Cardiac fibroblast (primary cell): ENCODE measurements at regions not wholly inside any gene's neighbourhood (a gene's known extent, or its start where the extent isn't known, plus 50 kb on each side); places are given as distances from the start of the nearest gene placed in this dataset.
A peak's percentile ranks its signal among the peaks of the same experiment; 100 is the strongest.

Experiments
- DNase-seq, 2 donors: peaks; one replicate each; pipeline versions ENCODE4 v3.0.0 to v3.0.0-alpha.2; 2010; ENCODE audit warnings: low read depth in 2 of 2
- H3K4me3 ChIP-seq, 2 donors: replicated peaks in 1 of 2; 1 replicate in 1 of 2; 2 replicates in 1 of 2; pipeline ENCODE4 v1.5.1; 2011; ENCODE audit warnings: low read depth in 2 of 2, low read length in 2 of 2, mild to moderate bottlenecking in 2 of 2, moderate library complexity in 1 of 2
- TF ChIP-seq, protein P1 (sequence below): IDR thresholded peaks from one replicate; pipeline ENCODE4 v1.5.1; 2011; ENCODE audit warnings: low read depth, mild to moderate bottlenecking, low read length, inconsistent platforms

DNA sequence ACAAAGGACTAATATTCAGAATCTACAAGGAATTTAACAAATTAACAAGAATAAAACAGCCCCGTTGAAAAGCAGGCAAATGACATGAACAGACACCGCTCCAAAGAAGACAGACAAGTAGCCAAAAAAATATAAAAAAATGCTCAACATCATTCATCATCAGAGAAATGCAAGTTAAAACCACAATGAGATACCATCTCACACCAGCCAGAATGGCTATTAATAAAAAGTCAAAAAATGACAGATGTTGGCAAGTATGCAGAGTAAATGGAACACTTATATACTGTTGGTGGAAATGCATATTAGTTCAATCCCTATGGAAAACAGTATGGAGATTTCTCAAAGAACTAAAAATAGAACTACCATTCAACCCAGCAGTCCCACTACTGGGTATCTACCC lies 302.7 kb upstream of the RGMB start:
- TF ChIP-seq, protein P1, sequence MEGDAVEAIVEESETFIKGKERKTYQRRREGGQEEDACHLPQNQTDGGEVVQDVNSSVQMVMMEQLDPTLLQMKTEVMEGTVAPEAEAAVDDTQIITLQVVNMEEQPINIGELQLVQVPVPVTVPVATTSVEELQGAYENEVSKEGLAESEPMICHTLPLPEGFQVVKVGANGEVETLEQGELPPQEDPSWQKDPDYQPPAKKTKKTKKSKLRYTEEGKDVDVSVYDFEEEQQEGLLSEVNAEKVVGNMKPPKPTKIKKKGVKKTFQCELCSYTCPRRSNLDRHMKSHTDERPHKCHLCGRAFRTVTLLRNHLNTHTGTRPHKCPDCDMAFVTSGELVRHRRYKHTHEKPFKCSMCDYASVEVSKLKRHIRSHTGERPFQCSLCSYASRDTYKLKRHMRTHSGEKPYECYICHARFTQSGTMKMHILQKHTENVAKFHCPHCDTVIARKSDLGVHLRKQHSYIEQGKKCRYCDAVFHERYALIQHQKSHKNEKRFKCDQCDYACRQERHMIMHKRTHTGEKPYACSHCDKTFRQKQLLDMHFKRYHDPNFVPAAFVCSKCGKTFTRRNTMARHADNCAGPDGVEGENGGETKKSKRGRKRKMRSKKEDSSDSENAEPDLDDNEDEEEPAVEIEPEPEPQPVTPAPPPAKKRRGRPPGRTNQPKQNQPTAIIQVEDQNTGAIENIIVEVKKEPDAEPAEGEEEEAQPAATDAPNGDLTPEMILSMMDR = no peak
- DNase-seq = no peak
- H3K4me3 ChIP-seq = no peak overlapping the region

DNA sequence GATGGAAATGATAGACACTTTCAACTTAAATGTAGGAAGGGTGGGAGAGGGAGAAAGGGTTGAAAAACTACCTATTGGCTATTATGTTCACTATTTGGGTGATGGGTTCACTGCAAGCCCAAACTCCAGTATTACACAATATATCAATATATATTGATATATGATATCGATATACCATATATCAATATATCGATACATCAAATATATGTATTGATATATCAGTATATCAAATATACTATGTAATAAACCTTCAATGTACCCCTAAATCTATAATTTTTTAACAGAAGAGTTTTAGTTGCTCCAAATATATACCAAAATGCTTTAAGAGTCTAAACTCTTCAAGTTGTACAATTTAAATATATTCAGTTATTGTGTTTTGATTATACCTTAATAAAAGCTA lies 302.0 kb upstream of the RGMB start:
- TF ChIP-seq, protein P1 = no peak
- H3K4me3 ChIP-seq = no peak overlapping the region
- no peak for DNase-seq

DNA sequence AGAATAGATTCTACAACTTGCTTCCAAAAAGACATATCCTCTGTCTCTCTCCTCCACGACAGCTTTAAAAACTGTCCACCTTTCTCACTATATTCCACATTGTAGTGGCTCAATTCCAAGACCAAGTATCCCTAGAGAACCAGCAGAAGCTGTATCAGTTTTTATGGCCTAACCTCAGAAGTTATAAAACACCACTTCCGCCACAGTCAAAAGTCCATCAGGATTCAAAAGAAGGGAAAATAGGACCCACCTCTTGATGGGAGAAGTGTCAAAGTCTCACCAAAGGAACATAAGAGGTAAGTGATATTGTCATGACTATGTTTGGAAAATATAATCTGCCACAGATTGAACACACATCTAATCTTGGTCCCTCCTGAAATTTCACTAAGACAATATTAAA lies 299.2 kb upstream of the RGMB start:
- TF ChIP-seq, protein P1 = no peak
- no peak overlapping the region for H3K4me3 ChIP-seq
- no peak for DNase-seq

DNA sequence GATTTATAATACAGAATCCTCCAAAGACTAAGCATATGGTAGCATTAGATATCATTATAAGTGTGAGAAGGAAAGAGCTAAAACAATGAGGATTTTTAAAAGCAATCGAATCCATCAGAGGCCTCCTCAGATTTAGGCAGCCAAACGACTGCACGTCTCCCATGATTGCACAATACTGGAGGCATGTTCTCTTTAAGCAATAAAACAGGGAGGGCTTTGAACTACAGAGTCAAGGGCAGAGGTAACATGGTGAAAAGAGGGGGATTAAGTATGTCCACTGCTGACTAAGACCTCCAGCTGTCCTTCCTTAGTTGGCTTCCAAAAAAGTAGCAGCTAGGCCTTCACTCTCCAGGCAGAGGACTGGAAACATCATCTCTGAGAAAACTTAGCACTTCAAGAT lies 298.7 kb upstream of the RGMB start:
- peak in 1 of 2 donors; percentile 52 for DNase-seq
- TF ChIP-seq, protein P1 = no peak

DNA sequence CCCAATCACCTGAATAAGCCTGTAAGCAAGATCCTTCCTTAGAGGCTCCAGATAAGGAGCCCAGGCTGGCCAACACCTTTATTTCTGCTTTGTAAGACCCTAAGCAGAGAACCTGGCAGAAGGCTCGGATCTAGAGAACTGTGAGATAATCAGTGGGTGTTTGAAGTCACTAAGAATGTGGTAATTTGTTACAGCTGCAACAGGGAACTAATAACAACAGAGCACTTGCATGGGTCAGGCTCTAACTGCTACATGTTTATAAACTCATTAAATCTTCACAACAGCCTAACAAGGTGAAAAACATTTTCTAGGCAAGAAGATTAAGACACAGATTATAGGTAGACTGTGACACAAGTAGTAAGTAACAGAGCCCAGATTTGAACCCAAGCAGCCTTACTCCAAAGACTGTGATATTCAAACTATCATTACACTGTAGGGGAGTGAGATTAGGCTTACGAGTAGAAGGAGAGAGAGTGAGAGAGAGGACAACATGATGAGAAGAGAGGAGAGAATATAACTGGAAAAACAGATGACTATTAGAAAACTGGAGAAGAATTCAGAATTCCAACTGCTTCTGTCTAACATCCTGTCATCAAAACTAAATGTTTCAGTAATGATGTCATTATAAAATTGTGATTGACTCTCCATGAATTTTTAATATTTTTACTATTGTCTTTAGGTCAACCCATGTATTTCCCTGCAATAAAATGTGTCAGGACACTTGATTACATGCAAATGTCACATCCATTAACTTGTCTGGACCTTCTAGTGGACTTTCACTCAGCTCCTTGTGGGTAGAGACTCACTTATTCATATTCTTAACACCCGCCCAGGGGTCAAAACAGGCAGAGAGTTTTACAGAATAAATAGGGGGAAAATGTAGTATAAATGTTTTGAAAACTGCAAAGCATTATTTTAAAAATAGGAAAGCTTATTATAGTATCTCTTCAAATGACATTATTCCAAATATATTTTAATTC lies 290.9 kb upstream of the RGMB start:
- DNase-seq = peak in 1 of 2 donors; percentile 11
- TF ChIP-seq, protein P1 = no peak
- no peak overlapping the region for H3K4me3 ChIP-seq

More for the DNA sequence above, 298.7 kb upstream of the RGMB start:
- no peak overlapping the region for H3K4me3 ChIP-seq

DNA sequence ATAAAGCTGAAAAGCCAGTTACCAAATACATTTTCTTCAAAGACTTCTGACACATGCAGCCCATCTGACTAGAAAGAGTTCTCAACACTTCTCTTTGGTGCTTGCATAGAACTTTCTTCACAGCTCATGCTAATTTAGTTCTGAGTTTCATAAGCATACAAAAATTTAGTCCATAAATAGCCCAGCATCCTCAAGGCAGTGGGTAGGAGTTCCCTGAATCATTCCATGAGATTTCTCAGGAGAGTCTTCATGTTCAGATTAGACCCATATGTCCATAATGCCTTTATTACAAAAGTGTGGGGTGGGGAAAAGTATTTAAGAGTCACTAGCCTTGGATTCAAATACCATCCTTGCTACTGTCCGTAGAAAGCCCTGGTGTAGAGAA lies 290.2 kb upstream of the RGMB start:
- TF ChIP-seq, protein P1 = no peak
- DNase-seq = peak; percentile 49 to 67
- H3K4me3 ChIP-seq = no peak overlapping the region
